AG04450 (cell line): ENCODE measurements at regions not wholly inside any gene's neighbourhood (a gene's known extent, or its start where the extent isn't known, plus 50 kb on each side); places are given as distances from the start of the nearest gene placed in this dataset.

Source experiments
- CTCF ChIA-PET: fragments of 300-600, 350-600 bp; formaldehyde crosslinking; extraction: SDS; loops from one replicate; lab custom pipeline; 2022; ENCODE audit warnings: antibody characterized with exemption, inconsistent platforms; lab: Charles Lee
- POLR2A ChIA-PET: fragments of 350-600 bp; formaldehyde crosslinking; extraction: SDS; loops from one replicate; lab custom pipeline; 2021; ENCODE audit warnings: antibody characterized with exemption, inconsistent platforms; lab: Yijun Ruan, JAX
- DNase-seq: peaks from one replicate; pipeline ENCODE4 v3.0.0-alpha.2; 2011; ENCODE audit warnings: low read depth, low spot score
- H3K27ac ChIP-seq: one replicate; pipeline ENCODE4 v1.5.1; 2012; ENCODE audit warnings: low read depth, low read length, control low read depth
- H3K27me3 ChIP-seq: one replicate; pipeline ENCODE4 v1.6.0; 2012; ENCODE audit warnings: low read length; ENCODE audit not compliant: control insufficient read depth, insufficient read depth
- H3K4me3 ChIP-seq: 2 replicates; pipeline ENCODE4 v1.5.1; 2011; ENCODE audit warnings: mild to moderate bottlenecking, low read depth, low read length, control low read depth
- H3K9me3 ChIP-seq: 2 replicates; pipeline ENCODE4 v1.5.1; 2012; ENCODE audit warnings: low read length; ENCODE audit not compliant: control insufficient read depth, insufficient read depth
- CTCF ChIP-seq: IDR thresholded peaks from 2 replicates; pipeline ENCODE4 v1.5.1; 2011; ENCODE audit warnings: low read depth, low read length, control low read depth, inconsistent platforms

GRCh38 chr4:80129785-80130184 is 56.8 kb upstream of the ANTXR2 start:
- Histone ChIP-seq H3K27ac (no peak overlapping the region), H3K27me3 (no peaks in the 10 kb centered on the region), H3K9me3 (no peaks in the 10 kb centered on the region), H3K4me3 (no peak overlapping the region)
- no peak for TF ChIP-seq CTCF
- DNase-seq: no peak
- POLR2A ChIA-PET: no interaction called here
- CTCF ChIA-PET: no interaction called here

DNA sequence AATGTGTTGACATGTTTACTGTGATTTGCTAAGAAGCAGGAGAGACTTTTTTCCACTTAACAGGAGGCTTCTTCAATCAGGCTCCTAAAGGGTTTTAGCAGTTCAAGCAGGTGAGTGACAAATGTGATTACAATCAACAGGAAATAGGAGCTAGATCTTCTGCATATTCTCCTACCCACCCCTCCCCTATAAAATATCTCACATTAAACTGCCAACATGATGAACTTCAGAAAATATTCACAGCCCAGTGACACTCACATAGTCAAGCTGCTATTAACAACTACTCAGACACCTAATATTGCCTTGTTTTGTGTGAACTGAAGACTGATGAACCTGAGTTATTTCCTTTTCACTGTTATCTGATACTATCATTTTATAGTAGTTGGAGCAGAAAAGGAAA is 55.9 kb upstream of the ANTXR2 start:
- DNase-seq: no peak
- Histone ChIP-seq H3K9me3 (no peaks in the 10 kb centered on the region), H3K4me3 (no peak overlapping the region), H3K27ac (no peak overlapping the region), H3K27me3 (no peaks in the 10 kb centered on the region)
- ChIA-PET POLR2A (no interaction called here), CTCF (no interaction called here)
- no peak for TF ChIP-seq CTCF

GRCh38 chr4:80127870-80128419 is 54.9 kb upstream of the ANTXR2 start:
- no peak for TF ChIP-seq CTCF
- Histone ChIP-seq H3K4me3 (no peak overlapping the region), H3K27ac (no peak overlapping the region), H3K27me3 (no peaks in the 10 kb centered on the region), H3K9me3 (no peaks in the 10 kb centered on the region)
- POLR2A ChIA-PET: no interaction called here
- no peak for DNase-seq
- CTCF ChIA-PET: no interaction called here

- CTCF ChIA-PET: interaction anchor here (0.7 to 2.2 kb wide), 14 partner anchors 11 to 1169 kb away, joined by 3 to 19 read pairs (median 5); no protein-coding TSS in a partner anchor
- Histone ChIP-seq H3K4me3 (no peak overlapping the region), H3K27me3 (no peaks in the 10 kb centered on the region), H3K27ac (no peak overlapping the region), H3K9me3 (no peaks in the 10 kb centered on the region)
- no peak for DNase-seq
- POLR2A ChIA-PET: no interaction called here
- no peak for TF ChIP-seq CTCF
These were observed 53.4 kb upstream of the ANTXR2 start for GRCh38 chr4:80126435-80126834.

DNA sequence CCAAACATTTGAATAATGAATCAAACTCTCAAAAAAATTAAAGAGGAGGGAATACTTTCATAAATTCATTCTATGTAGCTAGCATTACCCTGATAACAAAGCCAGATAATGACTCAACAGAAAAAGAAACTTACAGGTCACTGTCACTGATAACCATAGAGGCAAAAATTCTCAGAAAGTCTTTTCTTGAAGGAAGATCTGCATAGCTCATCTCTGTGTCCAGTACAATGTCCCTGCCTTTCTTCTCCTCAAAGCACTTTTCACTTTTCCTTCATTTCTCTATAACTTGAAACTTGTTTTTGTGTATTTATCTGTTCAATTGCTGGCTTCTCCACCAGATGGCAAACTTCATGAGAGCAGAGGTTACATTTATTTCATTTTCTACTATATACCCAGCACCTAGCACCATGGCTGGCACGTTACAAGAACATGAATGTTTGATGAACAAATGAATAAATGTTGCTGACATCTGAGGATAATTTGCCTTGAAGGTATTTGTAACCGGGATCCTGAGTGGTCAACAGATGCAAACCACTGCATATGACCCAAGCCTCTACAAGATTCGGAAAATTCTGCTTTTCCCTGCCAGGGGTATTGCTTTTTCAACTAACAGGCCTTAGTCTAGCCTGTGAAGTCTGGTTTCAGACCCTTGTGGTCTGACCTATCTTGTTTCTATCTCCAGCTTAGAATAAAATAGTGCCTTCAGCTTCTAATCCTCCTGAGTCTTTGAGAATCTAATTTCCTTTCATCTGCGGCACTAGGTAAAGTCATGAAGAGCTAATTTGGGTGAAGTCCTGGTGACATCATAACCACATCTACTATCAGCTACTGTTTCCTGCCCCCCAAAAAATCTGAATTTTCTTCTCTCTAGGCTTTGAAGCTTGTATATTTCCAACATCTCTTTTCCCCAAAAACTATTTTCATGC is 52.5 kb upstream of the ANTXR2 start:
- Histone ChIP-seq H3K27me3 (no peaks in the 10 kb centered on the region), H3K4me3 (no peak overlapping the region), H3K9me3 (no peaks in the 10 kb centered on the region), H3K27ac (no peak overlapping the region)
- ChIA-PET CTCF (interaction anchor here (0.5 to 2.2 kb wide), 30 partner anchors 8 to 152 kb away, joined by 3 to 19 read pairs (median 4); no protein-coding TSS in a partner anchor), POLR2A (interaction anchor here (0.5 kb wide), 1 partner anchor 22 kb away, joined by 4 read pairs; no protein-coding TSS in a partner anchor)
- peak; percentile 62 for TF ChIP-seq CTCF
- no peak for DNase-seq
